HFFc6 (cell line): ENCODE measurements at regions not wholly inside any gene's neighbourhood (a gene's known extent, or its start where the extent isn't known, plus 50 kb on each side); places are given as distances from the start of the nearest gene placed in this dataset.
"Not testable (repeated sequence)": the region's sequence is repeated elsewhere in the genome, so short reads cannot be mapped to it uniquely, and the experiment has no call there.

Experiments used
- DNase-seq: peaks from one replicate; pipeline ENCODE4 v3.0.0-alpha.2; 2018
- H3K27ac Mint-ChIP-seq: 2 replicates; pipeline ENCODE4 v1.8.0; 2020; ENCODE audit warnings: mild to moderate bottlenecking, mixed read lengths
- H3K27me3 Mint-ChIP-seq: 2 replicates; pipeline ENCODE4 v1.8.0; 2021; ENCODE audit warnings: mild to moderate bottlenecking, moderate library complexity, mixed read lengths; ENCODE audit not compliant: insufficient read depth
- H3K36me3 Mint-ChIP-seq: 2 replicates; pipeline ENCODE4 v1.8.0; 2021; ENCODE audit warnings: low read depth, mixed read lengths
- H3K4me1 Mint-ChIP-seq: 2 replicates; pipeline ENCODE4 v1.8.0; 2020; ENCODE audit warnings: low read depth, mixed read lengths
- H3K4me3 Mint-ChIP-seq: 2 replicates; pipeline ENCODE4 v1.8.0; 2020; ENCODE audit warnings: mild to moderate bottlenecking, moderate library complexity, mixed read lengths
- H3K9me3 Mint-ChIP-seq: 2 replicates; pipeline ENCODE4 v1.8.0; 2020; ENCODE audit warnings: mild to moderate bottlenecking, mixed read lengths
- CTCF ChIP-seq: fragments of 200-600 bp; sonication (generic); IDR thresholded peaks from 2 replicates; pipeline ENCODE4 v1.5.0; 2021; ENCODE audit warnings: antibody characterized with exemption, mild to moderate bottlenecking

GRCh38 chr21:15446223-15446622 is 283.6 kb upstream of the USP25 start:
- H3K27ac Mint-ChIP-seq, result no peak overlapping the region
- DNase-seq, result no peak
- H3K9me3 Mint-ChIP-seq, result no peaks in the 10 kb centered on the region
- H3K4me1 Mint-ChIP-seq, result no peaks in the 10 kb centered on the region
- H3K4me3 Mint-ChIP-seq, result no peak overlapping the region
- H3K27me3 Mint-ChIP-seq, result no peaks in the 10 kb centered on the region
- TF ChIP-seq CTCF, result no peak
- no peaks in the 10 kb centered on the region for H3K36me3 Mint-ChIP-seq

GRCh38 chr21:15449556-15449955 is 280.2 kb upstream of the USP25 start:
- no peak for TF ChIP-seq CTCF
- H3K27ac Mint-ChIP-seq, result no peak overlapping the region
- no peak for DNase-seq
- H3K9me3 Mint-ChIP-seq, result no peaks in the 10 kb centered on the region; the same call in 1 of the 2 replicates
- no peaks in the 10 kb centered on the region for H3K36me3 Mint-ChIP-seq
- H3K4me1 Mint-ChIP-seq, result no peaks in the 10 kb centered on the region
- no peak overlapping the region for H3K4me3 Mint-ChIP-seq
- no peaks in the 10 kb centered on the region for H3K27me3 Mint-ChIP-seq

- Mint-ChIP-seq H3K4me1 (no peaks in the 10 kb centered on the region), H3K27ac (no peak overlapping the region), H3K4me3 (no peak overlapping the region), H3K36me3 (no peaks in the 10 kb centered on the region), H3K27me3 (no peaks in the 10 kb centered on the region), H3K9me3 (no peaks in the 10 kb centered on the region; the same call in 1 of the 2 replicates)
- no peak for TF ChIP-seq CTCF
- DNase-seq, result no peak
These were observed 276.5 kb upstream of the USP25 start for GRCh38 chr21:15453261-15453660.

GRCh38 chr21:15453785-15454184 is 276.0 kb upstream of the USP25 start:
- H3K27me3 Mint-ChIP-seq, H3K4me1 Mint-ChIP-seq, DNase-seq: not testable (repeated sequence)

GRCh38 chr21:15454931-15455330 is 274.9 kb upstream of the USP25 start:
- not testable (repeated sequence) for H3K27ac Mint-ChIP-seq, DNase-seq, H3K36me3 Mint-ChIP-seq, H3K4me3 Mint-ChIP-seq, H3K9me3 Mint-ChIP-seq, H3K4me1 Mint-ChIP-seq, H3K27me3 Mint-ChIP-seq

More at GRCh38 chr21:15453785-15454184, 276.0 kb upstream of the USP25 start:
- not testable (repeated sequence) for H3K36me3 Mint-ChIP-seq, H3K9me3 Mint-ChIP-seq, H3K27ac Mint-ChIP-seq, H3K4me3 Mint-ChIP-seq

GRCh38 chr21:15455819-15456462 is 273.8 kb upstream of the USP25 start:
- TF ChIP-seq CTCF, result no peak
- no peak overlapping the region for H3K27ac Mint-ChIP-seq

More at GRCh38 chr21:15455819-15456462, 273.8 kb upstream of the USP25 start:
- H3K9me3 Mint-ChIP-seq, result no peaks in the 10 kb centered on the region; the same call in 1 of the 2 replicates
- H3K4me3 Mint-ChIP-seq, result no peak overlapping the region
- no peaks in the 10 kb centered on the region for H3K4me1 Mint-ChIP-seq
- H3K36me3 Mint-ChIP-seq, result no peaks in the 10 kb centered on the region
- no peaks in the 10 kb centered on the region for H3K27me3 Mint-ChIP-seq
- no peak for DNase-seq
